ENCODE measurements at regions not wholly inside any gene's neighbourhood (a gene's known extent, or its start where the extent isn't known, plus 50 kb on each side); places are given as distances from the start of the nearest gene placed in this dataset.

GRCh38 chr6:102813489-102814275 lies 1420.2 kb downstream of the GRIK2 start:
- TF ChIP-seq EZH2 (conservative IDR thresholded peaks at IDR 0.05; ENCODE audit: low read depth, low read length), result no peak
- no peak for TF ChIP-seq ZNF205 (CRISPR knock-in tag; IDR thresholded peaks at IDR 0.05)

Measured in HepG2 (cell line).